ENCODE measurements at regions not wholly inside any gene's neighbourhood (a gene's known extent, or its start where the extent isn't known, plus 50 kb on each side); places are given as distances from the start of the nearest gene placed in this dataset.

DNA sequence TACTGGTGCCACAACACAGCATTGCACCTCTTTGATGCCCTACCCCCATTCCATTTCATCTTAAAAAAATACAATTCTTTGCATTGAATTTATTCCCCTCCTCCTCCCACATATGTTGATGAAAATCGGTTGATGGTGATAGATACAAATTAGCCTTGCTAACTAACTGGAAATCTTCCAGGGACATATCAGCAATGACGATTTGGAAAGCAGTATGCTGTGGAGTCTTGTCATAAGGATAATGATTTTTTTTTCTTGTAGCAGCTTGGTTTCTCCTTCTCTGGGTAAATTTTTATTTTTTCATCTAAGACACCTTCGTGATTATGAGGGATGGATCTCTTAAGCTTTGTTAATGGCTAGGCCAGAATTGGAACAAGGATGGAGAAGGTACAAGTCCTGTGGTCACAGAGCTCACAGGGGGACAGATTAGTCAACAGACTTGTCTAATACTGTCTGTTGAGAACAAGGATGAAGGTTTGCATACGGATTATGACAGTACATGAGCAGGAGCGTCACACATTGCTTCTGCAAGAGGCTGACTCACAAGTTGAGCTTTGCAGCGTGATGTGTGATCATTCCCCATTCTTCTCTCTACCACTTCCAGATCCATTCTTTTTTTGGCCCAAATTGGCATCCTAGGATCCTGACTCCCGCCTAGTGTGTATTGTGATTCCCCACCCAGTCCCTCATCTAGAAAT, 233.1 kb upstream of the FERMT1 start:
- Histone ChIP-seq H3K27me3 (ENCODE audit: insufficient read depth, low read depth, low read length) (no peaks in the 10 kb centered on the region), H3K79me2 (replicated peaks; ENCODE audit: insufficient read depth, low read length) (no peaks in the 10 kb centered on the region), H3K4me2 (ENCODE audit: low read length) (no peak overlapping the region), H4K20me1 (ENCODE audit: insufficient read depth) (no peaks in the 10 kb centered on the region), H2AFZ (ENCODE audit: low read depth, low read length) (no peak overlapping the region), H3F3A (ENCODE audit: insufficient read depth, low read length, poor library complexity, severe bottlenecking) (no peaks in the 10 kb centered on the region), H3K9me2 (ENCODE audit: insufficient read depth, low read length) (no peaks in the 10 kb centered on the region), H3K27ac (ENCODE audit: low read length) (no peak overlapping the region), H3K9me3 (ENCODE audit: low read length) (no peaks in the 10 kb centered on the region), H3K4me3 (ENCODE audit: low read length) (no peak overlapping the region), H3K9ac (ENCODE audit: low read length) (no peak overlapping the region), H3K36me3 (ENCODE audit: insufficient read depth, low read length) (no peaks in the 10 kb centered on the region)
- TF ChIP-seq EP300 (conservative IDR thresholded peaks at IDR 0.05; ENCODE audit: poor library complexity, severe bottlenecking) (no peak), TAF1 (IDR thresholded peaks at IDR 0.05; ENCODE audit: low read depth) (no peak), MXI1 (conservative IDR thresholded peaks at IDR 0.05; ENCODE audit: poor library complexity, severe bottlenecking) (no peak), EZH2 (IDR thresholded peaks at IDR 0.05; ENCODE audit: borderline replicate concordance, insufficient read depth, low read length, poor library complexity, severe bottlenecking) (no peak), SMC3 (conservative IDR thresholded peaks at IDR 0.05; ENCODE audit: poor library complexity) (no peak), POLR2AphosphoS5 (IDR thresholded peaks at IDR 0.05) (no peak), RAD21 (conservative IDR thresholded peaks at IDR 0.05) (no peak)
- TF ChIP-seq, protein P1, sequence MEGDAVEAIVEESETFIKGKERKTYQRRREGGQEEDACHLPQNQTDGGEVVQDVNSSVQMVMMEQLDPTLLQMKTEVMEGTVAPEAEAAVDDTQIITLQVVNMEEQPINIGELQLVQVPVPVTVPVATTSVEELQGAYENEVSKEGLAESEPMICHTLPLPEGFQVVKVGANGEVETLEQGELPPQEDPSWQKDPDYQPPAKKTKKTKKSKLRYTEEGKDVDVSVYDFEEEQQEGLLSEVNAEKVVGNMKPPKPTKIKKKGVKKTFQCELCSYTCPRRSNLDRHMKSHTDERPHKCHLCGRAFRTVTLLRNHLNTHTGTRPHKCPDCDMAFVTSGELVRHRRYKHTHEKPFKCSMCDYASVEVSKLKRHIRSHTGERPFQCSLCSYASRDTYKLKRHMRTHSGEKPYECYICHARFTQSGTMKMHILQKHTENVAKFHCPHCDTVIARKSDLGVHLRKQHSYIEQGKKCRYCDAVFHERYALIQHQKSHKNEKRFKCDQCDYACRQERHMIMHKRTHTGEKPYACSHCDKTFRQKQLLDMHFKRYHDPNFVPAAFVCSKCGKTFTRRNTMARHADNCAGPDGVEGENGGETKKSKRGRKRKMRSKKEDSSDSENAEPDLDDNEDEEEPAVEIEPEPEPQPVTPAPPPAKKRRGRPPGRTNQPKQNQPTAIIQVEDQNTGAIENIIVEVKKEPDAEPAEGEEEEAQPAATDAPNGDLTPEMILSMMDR (IDR thresholded peaks at IDR 0.05; ENCODE audit: poor library complexity, severe bottlenecking): no peak
- TF ChIP-seq, protein P2, sequence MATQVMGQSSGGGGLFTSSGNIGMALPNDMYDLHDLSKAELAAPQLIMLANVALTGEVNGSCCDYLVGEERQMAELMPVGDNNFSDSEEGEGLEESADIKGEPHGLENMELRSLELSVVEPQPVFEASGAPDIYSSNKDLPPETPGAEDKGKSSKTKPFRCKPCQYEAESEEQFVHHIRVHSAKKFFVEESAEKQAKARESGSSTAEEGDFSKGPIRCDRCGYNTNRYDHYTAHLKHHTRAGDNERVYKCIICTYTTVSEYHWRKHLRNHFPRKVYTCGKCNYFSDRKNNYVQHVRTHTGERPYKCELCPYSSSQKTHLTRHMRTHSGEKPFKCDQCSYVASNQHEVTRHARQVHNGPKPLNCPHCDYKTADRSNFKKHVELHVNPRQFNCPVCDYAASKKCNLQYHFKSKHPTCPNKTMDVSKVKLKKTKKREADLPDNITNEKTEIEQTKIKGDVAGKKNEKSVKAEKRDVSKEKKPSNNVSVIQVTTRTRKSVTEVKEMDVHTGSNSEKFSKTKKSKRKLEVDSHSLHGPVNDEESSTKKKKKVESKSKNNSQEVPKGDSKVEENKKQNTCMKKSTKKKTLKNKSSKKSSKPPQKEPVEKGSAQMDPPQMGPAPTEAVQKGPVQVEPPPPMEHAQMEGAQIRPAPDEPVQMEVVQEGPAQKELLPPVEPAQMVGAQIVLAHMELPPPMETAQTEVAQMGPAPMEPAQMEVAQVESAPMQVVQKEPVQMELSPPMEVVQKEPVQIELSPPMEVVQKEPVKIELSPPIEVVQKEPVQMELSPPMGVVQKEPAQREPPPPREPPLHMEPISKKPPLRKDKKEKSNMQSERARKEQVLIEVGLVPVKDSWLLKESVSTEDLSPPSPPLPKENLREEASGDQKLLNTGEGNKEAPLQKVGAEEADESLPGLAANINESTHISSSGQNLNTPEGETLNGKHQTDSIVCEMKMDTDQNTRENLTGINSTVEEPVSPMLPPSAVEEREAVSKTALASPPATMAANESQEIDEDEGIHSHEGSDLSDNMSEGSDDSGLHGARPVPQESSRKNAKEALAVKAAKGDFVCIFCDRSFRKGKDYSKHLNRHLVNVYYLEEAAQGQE (IDR thresholded peaks at IDR 0.05; ENCODE audit: borderline replicate concordance): no peak

DNA sequence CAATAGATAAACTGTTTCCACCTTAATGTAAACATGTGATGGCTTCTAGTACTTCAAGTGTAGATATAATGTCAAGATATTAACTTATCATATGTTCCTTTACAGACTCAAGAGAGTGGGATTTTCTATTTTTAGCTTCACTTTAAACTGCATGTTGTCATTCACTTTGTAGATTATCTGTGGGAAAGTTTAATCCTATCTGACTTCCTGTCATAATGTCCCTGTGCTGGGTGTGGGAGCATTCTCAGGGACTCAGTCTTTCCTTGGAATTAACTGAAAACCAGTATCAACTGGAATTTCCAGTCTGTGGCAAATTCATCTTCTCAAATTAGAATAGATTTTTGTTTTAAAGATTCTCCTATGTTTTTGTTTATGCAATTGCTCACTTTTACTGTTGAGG, 226.1 kb upstream of the FERMT1 start:
- H2AFZ ChIP-seq (ENCODE audit: low read depth, low read length): no peak overlapping the region
- H3K27ac ChIP-seq (ENCODE audit: low read length): peak overlapping the region; percentile 72
- TF ChIP-seq EZH2 (IDR thresholded peaks at IDR 0.05; ENCODE audit: borderline replicate concordance, insufficient read depth, low read length, poor library complexity, severe bottlenecking) (no peak), MXI1 (conservative IDR thresholded peaks at IDR 0.05; ENCODE audit: poor library complexity, severe bottlenecking) (no peak), SMC3 (conservative IDR thresholded peaks at IDR 0.05; ENCODE audit: poor library complexity) (no peak), EP300 (conservative IDR thresholded peaks at IDR 0.05; ENCODE audit: poor library complexity, severe bottlenecking) (peak; percentile 79), POLR2AphosphoS5 (IDR thresholded peaks at IDR 0.05) (peak; percentile 67), TAF1 (IDR thresholded peaks at IDR 0.05; ENCODE audit: low read depth) (no peak), RAD21 (conservative IDR thresholded peaks at IDR 0.05) (no peak)
- TF ChIP-seq, protein P2 (IDR thresholded peaks at IDR 0.05; ENCODE audit: borderline replicate concordance): peak; percentile 99
- H3K9ac ChIP-seq (ENCODE audit: low read length): no peak overlapping the region
- H4K20me1 ChIP-seq (ENCODE audit: insufficient read depth): no peaks in the 10 kb centered on the region
- peak overlapping the region; percentile 13 for H3K4me3 ChIP-seq (ENCODE audit: low read length)
- no peaks in the 10 kb centered on the region for H3K79me2 ChIP-seq (replicated peaks; ENCODE audit: insufficient read depth, low read length)
- no peaks in the 10 kb centered on the region for H3K9me3 ChIP-seq (ENCODE audit: low read length)
- H3K9me2 ChIP-seq (ENCODE audit: insufficient read depth, low read length): no peaks in the 10 kb centered on the region
- H3K4me2 ChIP-seq (ENCODE audit: low read length): no peak overlapping the region
- H3K36me3 ChIP-seq (ENCODE audit: insufficient read depth, low read length): no peaks in the 10 kb centered on the region
- H3F3A ChIP-seq (ENCODE audit: insufficient read depth, low read length, poor library complexity, severe bottlenecking): no peaks in the 10 kb centered on the region
- H3K27me3 ChIP-seq (ENCODE audit: insufficient read depth, low read depth, low read length): no peaks in the 10 kb centered on the region
